HG03457 (cell line): ENCODE measurements at regions not wholly inside any gene's neighbourhood (a gene's known extent, or its start where the extent isn't known, plus 50 kb on each side); places are given as distances from the start of the nearest gene placed in this dataset.

Experiments
- ATAC-seq: cut with Tn5 transposase; IDR thresholded peaks from one replicate; pipeline ENCODE4 v1.9.1; 2021; ENCODE audit warnings: moderate number of reproducible peaks; ENCODE audit not compliant: unreplicated experiment

DNA sequence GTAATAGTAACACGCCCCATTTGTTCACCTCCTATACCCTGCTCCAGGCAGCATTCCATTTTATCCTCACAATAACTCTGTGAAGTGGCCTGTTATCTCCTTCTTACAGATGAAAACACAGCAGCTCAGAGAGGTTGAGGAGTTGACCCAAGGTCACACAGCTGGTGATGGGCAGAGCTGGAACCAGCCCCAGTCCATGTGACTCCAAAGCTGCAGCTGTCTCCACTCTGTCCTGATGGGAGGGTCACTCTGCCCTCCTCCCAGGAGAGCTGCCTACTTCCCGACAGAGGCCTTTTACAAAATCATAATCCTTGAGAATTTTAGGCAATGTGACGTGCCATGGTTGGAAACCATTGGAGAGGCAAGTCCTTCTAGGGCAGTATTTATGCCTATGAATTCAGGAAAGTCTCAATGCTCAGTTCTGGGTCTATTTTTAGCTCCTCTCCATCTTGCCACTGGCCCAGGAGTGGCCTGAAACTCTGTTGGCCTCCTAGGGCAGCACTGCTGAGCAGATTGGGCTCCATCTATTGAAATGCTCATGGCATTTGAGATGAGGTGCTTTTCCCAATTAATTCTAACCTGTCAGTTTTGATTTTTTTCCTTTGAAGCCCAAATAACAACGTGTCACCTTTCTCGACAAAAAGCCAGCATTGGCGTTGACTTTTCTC lies 50.1 kb upstream of the KCNK12 start:
- no peak for ATAC-seq
